Endothelial cell of hepatic sinusoid (primary cell): ENCODE measurements at regions not wholly inside any gene's neighbourhood (a gene's known extent, or its start where the extent isn't known, plus 50 kb on each side); places are given as distances from the start of the nearest gene placed in this dataset.
"Not testable (repeated sequence)": the region's sequence is repeated elsewhere in the genome, so short reads cannot be mapped to it uniquely, and the experiment has no call there.

Experiments
- in situ Hi-C: cut with HindIII; loops from 2 replicates; pipeline ENCODE4 v1.10.0; 2017; ENCODE audit warnings: low sequenced_read_pairs

DNA sequence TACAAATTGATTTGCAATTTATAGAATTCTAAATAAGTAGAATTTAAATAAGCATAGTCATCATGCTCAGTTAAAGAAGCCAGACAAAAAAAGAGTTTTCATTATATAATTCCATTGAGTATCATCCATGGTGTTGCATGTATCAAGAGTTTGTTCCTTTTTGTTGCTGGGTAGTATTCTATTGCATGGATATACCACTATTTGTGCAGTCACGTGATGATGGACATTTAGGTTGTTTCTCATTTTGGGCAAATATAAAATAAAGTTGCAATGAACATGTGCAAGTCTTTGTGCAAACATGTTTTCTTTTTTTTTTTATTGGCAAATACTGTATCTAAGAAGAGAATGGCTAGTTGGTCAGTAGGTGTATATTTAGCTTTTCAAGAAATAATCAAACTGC lies 186.2 kb upstream of the FRMD6 start:
- in situ Hi-C loops, result no loop called here

DNA sequence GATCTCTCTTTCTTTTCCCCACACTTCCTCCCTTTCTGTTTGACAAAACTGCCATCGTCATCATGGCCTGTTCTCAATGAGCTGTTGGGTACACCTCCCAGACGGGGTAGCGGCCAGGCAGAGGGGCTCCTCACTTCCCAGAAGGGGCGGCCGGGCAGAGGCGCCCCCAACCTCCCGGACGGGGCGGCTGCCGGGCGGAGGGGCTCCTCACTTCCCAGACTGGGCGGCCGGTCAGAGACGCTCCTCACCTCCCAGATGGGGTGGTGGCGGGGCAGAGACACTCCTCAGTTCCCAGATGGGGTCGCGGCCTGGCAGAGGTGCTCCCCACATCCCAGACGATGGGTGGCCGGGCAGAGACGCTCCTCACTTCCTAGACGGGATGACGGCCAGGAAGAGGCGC lies 184.3 kb upstream of the FRMD6 start:
- in situ Hi-C loops, result not testable (repeated sequence)

DNA sequence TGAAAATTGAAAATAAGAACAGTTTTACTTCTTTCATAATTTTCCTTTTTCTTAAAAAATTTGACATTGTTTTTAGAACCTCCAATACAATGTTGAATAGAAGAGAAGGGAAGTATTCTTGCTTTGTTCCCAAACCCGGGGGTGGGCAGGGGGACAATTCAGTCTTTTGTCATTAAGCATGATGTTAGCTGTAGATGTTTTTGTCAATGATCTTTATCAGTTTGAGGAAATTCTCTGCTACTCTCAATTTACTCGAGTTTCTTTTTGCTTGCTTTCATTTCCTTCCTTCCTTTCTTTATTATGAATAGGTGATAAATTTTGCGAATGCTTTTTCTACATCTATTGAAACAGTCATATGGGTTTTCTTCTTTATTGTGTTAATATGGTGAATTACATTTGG lies 183.2 kb upstream of the FRMD6 start:
- in situ Hi-C loops, result no loop called here

DNA sequence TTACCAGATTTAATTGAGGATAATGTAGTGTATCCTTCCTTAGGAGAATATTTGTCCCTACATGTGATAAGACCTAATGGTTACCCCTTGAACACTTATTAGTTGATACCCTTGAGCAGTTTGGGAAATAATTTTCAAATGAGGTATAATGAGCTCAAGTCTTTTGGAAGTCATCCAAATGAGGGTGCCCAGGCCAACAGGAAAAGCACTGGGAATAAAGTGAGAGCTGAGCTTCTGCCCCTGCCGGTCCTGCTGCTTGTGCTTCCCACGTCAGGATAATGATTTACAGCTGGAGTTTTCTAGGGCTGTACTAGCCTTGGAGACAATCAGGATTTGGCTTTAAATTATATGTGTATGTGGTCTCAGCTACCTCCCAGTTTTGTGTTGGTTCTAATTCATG lies 178.8 kb upstream of the FRMD6 start:
- in situ Hi-C loops, result no loop called here

DNA sequence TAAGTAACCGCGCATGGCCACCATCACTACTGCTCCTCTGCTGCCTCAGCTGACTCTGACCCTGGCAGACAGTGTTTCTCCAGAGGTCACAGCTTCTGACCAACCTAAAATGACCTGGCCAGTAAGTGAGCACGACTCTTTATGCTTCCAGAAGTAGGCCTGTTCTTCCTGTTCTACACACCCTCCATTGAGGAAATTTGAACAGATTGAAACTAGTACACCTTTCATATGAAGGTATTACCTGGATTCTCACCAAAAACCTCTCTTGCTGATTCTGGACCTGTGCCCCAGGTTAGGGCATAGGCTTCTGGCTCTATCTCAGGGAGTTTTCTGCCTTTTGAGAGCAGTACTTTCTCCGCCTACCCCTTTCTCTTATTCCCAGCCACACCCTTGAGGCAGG lies 178.4 kb upstream of the FRMD6 start:
- in situ Hi-C loops, result no loop called here

DNA sequence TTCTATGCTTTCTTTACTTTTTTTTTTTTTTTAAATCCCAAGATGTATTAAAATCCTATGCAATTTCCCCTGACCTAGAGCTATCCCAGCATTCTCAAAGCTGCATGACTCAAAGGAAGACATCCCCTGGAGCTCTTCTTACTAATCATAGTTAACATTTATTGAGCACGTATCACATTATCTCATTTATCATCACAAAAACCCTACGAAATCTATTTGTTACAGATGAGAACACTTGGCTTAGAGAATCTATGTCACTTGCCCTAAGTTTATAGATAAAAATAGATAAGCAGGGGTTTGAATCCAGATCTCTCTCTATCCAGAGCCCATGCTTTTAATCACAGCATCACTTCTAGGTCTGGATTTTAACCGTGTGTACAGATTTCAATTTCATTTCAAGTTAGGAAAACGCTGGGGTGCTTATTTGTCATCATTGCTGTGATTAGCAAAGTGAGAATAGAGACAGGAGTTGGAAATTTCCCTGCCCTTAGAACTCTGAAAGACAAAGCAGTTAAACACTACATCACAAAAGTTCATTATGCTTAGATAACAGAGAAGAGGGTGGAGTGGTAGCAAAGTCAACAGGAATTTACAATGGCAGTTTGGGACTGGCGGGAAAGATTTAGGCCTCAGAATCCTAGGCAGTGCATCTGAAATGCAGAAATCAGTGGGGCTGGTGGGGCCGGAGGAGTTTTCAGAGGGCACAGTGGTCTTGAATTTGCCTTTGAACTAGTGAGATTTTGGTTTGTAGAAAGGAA lies 177.7 kb upstream of the FRMD6 start:
- in situ Hi-C loops, result no loop called here

DNA sequence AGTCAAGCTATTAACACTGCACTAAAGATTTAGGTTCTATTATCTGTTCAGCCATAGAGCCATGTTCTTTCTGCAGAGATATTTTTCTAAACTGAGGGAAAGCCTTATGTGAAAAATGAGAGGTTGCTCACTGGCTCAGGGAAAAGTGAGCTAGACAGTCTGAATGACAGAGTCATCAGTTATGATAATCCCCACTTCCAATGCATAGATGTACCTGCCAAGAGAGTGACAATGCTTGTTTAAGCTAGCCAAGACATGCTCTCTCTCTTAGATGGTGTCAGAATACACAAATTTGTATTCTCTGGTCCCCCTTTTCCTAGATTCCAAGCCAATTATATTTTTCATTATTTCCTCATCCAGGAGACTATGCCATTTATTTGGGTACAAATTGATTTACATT lies 176.9 kb upstream of the FRMD6 start:
- in situ Hi-C loops, result no loop called here

DNA sequence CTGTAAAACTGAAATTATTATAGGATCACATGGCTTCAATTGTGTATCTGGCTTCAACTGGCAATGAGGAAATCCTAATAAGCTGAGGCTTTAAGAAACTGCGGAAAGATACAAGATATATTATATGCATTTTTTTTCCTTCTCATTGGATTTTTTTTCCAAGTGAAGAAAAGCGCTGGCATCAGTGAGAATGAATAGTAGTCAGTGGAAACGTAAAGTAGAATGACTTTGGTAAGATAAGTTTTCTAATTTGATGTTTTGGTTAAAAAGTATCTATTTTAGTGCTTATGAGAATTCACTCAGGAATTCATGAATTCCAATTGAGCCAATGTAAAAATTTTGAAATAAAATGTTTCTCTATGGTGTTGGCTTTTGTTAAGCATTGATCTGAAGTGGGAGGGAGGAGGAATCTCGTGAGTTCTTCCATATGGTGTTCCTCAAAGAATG lies 173.5 kb upstream of the FRMD6 start:
- in situ Hi-C loops, result no loop called here

DNA sequence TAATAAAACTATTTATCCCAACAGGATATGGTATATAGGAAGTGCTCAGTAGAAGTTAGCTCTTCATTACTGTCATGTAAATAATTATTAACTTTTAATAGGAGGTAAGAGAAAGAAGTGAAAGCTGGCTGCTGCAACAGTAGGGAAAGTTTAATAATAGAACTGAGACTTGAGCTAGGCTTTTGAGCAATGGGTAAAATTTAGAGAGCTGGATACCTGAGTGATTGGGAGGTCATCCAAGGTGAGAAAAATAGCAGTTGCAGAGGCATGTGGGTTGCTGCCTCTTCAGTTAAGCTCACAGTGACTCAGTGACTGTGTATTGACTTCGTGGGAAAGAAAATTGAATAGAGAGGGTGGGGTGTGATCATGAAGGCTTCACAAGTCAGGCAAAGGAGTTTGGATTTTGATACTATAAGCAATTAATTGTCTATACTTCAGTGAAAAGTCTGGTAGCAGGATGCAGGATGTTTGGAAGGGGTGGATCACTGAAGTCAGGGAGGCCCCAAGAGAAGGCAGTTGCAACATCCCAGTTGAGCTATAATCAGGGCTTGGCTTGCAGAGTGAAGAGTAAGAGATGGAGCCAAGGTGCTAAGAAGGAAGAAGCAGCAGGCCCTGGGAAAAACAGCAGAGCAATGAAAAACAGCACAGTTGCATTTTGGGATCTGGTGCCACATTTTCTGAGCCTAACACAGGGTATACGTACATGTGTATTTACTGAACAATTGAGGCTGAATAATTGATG lies 172.0 kb upstream of the FRMD6 start:
- in situ Hi-C loops, result no loop called here

DNA sequence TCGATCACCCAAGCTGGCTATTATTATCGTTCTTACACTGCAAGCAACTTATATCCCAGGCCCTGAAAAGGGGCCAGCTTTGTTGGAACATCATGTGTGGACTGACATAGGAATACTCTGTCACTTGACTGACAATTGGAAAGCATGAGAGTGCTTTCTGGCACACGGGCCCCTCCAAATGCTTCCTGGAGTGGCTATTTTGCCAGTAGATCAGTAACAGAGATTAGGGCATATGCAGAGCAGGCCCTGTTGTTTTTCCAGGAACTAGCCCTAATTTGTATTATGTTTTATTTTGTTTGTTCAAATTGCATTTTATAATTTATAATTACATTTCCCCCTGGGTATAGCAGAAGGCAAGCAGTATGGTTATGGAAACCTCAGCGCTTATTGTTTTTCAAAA lies 170.1 kb upstream of the FRMD6 start:
- in situ Hi-C loops, result no loop called here

DNA sequence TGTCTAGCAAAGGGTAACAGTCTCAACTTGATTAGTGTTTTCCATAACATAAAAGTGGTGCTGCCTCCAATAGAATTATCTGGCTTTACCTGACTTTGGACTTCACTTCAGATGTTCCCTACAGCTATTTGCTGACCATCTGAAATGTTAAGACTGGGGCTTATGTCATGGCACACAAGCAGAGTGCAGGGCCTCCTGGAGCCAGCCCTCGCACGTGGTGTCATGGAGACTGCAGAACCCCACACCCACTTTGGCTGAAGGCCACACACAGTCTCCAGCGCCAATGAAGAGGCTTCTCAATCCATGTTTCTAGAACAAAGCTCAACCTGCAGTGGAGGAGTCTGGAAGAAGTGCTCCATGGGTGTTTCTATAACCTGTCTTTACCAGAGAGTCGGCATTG lies 169.6 kb upstream of the FRMD6 start:
- in situ Hi-C loops, result no loop called here

DNA sequence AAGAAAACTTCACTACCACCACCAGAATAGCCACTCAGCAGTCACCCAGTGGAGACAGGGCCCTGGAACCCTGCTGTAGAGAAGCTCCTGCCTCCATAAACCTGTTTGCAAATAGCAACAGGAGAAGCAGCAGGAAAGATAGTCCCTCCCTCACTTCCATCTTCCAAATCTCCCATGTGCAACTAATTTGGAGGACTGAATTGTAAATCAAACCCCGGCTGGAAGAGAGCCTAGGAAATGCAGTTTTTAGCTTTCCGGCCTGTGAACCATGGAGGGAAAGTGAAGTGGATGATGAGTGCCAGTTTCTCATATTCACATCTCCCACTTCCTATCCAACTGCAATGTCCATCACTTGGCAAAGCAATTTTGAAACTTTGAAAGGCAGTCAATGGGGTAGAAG lies 167.2 kb upstream of the FRMD6 start:
- in situ Hi-C loops, result no loop called here

DNA sequence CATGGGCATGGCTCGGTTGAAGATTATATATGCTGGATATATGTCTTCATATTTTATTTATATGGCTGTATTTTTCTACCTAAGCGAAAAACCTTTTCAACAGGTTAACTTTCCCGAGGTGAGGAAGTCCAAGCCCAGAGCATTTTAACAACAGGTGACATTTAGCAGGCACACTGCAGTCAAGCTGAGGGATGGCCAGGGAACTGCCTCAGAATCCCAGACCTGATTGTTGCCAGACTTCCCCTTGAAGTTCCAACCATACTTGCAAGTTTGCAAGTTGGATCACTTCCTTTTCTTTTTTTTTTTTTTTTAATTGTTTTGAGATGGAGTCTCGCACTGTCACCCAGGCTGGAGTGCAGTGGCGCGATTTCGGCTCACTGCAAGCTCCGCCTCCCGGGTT lies 166.0 kb upstream of the FRMD6 start:
- in situ Hi-C loops, result no loop called here

DNA sequence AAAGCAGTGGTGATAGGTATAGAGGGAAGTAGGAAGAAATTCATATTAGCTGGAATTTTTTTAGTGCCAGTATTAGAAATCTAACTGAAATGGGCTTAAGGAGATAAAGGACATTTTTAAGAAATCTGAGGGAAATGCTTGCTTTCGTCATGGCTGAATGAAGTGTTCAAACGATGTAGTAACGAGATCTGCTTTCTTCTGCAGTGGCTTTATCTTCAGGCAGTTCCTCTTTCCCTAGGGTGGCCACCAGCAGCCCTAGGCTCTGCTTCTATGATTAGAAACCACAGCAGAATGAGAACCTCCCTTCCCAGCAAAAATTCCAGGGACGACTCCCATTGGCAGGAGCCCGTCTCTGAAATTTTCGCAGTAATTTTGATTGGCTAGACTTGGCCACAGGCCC lies 163.9 kb upstream of the FRMD6 start:
- in situ Hi-C loops, result no loop called here

DNA sequence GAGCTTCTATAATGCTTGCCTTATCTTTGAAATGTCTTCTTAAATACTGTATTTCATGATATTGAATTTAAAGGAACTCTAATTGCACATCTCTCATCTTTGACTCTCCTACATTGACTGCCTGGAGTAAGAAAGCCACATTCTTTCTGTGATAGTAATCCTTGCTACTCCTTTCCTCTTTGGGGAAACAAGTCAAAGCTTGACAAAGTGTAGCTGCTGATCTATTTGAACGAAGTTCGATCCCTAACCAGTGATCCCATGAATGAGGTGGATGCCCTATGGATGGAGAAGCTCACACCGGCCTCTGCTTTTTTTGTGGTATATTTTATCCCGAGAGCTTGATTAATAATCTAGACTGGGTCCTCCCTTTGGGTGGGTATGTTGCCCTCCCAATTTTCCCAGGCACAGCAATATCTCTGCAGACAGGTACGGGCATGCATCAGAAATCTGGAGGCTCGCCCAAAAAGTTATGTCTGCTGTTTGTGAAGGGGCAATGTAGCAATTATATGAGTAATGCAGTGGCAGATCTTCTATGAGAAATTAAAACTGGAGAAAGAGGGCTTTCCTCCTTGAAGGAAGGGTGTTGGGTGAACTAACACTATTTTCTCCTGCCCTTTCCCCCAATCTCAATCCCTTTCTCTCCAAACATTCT lies 163.0 kb upstream of the FRMD6 start:
- in situ Hi-C loops, result no loop called here

DNA sequence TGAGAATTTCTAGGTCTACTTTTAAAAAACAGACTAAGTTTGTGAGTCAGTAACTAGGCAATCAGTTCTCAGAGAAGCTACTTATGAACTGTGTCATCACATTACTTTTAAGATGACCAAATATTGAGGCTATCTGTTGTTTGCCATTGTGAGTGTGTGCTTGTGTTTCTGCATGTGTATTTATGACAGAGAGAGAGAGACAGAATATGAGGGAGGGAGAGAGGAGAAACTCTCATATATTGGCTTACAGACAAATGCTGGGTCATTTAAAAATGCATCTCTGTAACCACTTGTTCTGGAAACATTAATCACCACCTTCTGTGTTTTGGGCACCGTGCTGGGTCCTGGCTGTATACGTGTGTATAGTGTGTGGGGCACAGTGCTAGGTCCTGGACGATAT lies 161.5 kb upstream of the FRMD6 start:
- in situ Hi-C loops, result no loop called here

DNA sequence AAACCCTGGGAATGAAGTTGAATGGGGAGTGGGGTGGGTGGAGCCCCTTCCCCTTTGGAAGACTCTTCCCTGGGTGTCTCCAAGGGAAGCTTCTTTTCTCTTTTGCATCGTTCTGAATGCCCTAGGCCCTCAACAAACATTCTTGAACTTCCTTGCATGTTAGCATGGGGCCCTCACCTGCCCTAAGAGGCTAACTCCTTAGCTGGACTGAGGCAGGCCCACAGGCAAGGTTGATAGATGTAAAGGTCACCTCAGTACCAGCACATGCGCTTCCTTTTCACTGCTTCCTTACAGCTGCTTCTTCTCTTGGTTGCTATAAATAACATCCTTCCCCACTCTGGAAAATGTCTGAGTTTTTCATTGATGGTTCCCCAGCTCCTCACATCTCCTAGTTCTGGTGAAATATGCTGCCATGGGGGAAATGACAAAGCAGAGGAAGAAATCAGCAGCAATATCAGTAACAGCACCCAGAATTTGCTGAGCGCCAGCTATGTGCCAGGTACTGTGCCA lies 160.6 kb upstream of the FRMD6 start:
- in situ Hi-C loops, result no loop called here

DNA sequence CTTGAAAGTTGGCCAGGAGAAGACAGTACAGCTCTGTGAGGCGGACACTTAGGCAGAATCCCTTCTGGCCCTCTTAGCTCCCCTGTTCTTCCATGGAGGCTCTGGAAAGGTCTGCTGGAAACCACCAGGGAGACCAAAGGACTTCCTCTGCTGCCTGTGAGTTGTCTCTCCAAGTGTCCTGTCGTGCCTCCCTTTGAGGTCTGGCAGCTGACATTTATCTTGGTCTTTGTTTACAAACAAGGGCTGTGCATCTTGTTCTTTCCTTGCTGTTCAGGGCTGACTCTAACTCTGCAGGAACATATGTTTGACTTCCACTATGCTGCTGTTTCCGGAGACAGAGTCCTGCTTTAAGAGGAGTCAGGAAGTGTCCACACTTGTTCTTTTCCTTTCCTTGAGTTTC lies 159.9 kb upstream of the FRMD6 start:
- in situ Hi-C loops, result no loop called here

DNA sequence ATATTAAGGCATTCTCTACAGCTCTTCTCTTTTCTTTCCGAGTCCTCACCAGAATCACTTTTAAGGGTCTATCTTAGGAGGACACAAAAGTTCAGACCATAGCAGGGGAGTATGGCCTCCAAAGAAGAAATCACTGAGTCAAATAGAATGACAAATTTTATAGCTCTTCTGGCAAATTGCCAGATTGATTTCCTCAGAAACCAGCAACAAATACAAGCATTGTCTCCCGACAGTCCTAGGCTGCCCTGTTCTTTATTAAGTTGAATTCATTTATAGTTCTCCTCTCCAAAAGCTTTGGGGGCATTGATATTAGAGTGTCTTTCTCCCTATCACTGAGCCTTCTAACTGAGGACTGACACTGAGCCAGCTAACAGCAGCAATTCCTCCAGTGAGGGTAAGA lies 156.4 kb upstream of the FRMD6 start:
- in situ Hi-C loops, result no loop called here

DNA sequence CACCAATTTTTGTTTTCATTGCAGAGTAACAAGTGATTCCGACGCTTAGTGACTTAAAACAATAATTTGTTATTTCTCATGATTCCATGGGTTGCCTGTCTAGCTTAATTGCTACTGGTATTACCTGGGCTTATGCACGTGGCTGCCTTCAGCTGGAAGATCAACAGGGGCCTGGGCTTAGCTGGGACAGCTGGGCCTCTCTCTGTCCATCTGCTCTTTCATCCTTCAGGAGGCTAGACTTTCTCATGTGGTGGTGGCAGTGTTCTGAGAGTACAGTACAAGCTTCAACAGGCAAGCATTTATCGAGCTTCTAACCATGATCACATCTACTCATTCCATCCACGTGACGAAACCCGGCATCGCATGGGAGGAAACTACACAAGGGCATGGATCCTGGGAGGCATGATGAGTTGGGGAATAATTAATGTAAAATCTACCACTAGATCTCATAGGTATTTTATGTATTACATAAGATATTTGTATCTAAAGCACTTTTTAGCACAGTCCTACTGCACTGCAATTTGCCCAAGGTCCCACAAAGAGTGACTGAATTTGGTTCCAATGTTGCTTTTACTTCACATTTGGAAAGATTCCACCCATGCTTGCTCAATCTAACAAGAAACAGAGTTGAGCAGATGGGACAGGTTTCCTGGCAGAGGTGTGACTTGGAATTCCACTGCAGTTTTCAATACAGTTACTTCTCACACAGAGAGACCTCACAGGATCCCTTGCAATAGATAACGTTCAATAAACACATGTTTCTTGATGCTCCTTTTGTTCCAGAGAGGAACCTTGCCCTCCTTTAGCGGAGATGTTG lies 153.1 kb upstream of the FRMD6 start:
- in situ Hi-C loops, result no loop called here

DNA sequence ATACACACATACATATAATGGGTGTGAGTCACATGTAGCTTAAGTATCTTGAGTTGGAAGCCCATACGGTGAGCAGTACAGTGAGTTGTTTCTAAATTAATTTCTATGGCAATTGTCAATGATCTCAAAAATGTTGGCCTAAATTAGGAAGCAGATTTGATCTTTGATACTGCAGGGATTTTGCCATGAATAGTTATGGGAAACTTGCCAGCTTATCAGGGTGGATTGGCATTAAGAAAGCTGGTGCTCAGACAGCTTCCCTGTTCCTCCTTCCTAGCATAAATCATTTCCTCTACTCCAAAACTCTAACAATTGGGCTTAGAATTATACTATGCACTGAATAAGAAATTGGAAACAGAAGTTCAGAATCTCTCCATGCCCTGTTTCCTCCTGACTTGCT lies 150.9 kb upstream of the FRMD6 start:
- in situ Hi-C loops, result no loop called here
